Lung (tissue), 11 donors: ENCODE measurements at regions not wholly inside any gene's neighbourhood (a gene's known extent, or its start where the extent isn't known, plus 50 kb on each side); places are given as distances from the start of the nearest gene placed in this dataset.

Experiments
- ATAC-seq: fragments of 200-7000 bp; cut with Tn5 transposase; one replicate; pipeline ENCODE4 v1.9.1; 2020; ENCODE audit warnings: moderate number of reproducible peaks; ENCODE audit not compliant: insufficient read depth, low FRiP score
- DNase-seq, 3 donors: peaks; one replicate each; pipeline ENCODE4 v3.0.0-alpha.2; 2013 to 2017
- H3K27ac ChIP-seq, 2 donors: one replicate each; pipeline ENCODE4 v1.5.1; 2013; ENCODE audit warnings: mild to moderate bottlenecking in 2 of 2, moderate library complexity in 2 of 2, control low read depth in 1 of 2, inconsistent platforms in 1 of 2, low read depth in 1 of 2, low read length in 1 of 2
- H3K27me3 ChIP-seq, 3 donors: one replicate each; pipeline ENCODE4 v1.5.1; 2013; ENCODE audit warnings: low read length in 2 of 3; ENCODE audit not compliant: control insufficient read depth in 3 of 3, insufficient read depth in 3 of 3
- H3K36me3 ChIP-seq, 4 donors: one replicate each; pipeline ENCODE4 v1.5.1; 2013; ENCODE audit warnings: low read length in 4 of 4, mild to moderate bottlenecking in 1 of 4, moderate library complexity in 1 of 4; ENCODE audit not compliant: control insufficient read depth in 4 of 4, insufficient read depth in 4 of 4
- H3K4me1 ChIP-seq, 5 donors: one replicate each; pipeline ENCODE4 v1.5.1; 2013; ENCODE audit warnings: low read length in 5 of 5, mild to moderate bottlenecking in 2 of 5, moderate library complexity in 1 of 5; ENCODE audit not compliant: control insufficient read depth in 5 of 5, insufficient read depth in 5 of 5
- H3K4me3 ChIP-seq: one replicate; pipeline ENCODE4 v1.5.1; 2013; ENCODE audit warnings: mild to moderate bottlenecking, control low read depth, moderate library complexity
- H3K9ac ChIP-seq, 2 donors: one replicate each; pipeline ENCODE4 v1.5.1; 2013; ENCODE audit warnings: low read length in 2 of 2, control low read depth in 1 of 2; ENCODE audit not compliant: insufficient read depth in 1 of 2
- H3K9me3 ChIP-seq, 4 donors: one replicate each; pipeline ENCODE4 v1.5.1; 2013; ENCODE audit warnings: low read length in 3 of 4, mild to moderate bottlenecking in 1 of 4, moderate library complexity in 1 of 4; ENCODE audit not compliant: control insufficient read depth in 4 of 4, insufficient read depth in 3 of 4
- CTCF ChIP-seq: IDR thresholded peaks from 2 replicates; pipeline ENCODE4 v1.5.1; 2012; ENCODE audit warnings: mild to moderate bottlenecking; ENCODE audit errors: control extremely low read depth, extremely low read depth
- WGBS, 2 donors: extraction: QIAGEN DNeasy Blood & Tissue Kit; methylation state at CpG; one replicate each; pipeline ENCODE4 v1.1.7; 2013; 5-methylcytosine and 5-hydroxymethylcytosine counted together
- donor health status: control.
- donor health status: control.
- donor health status: Bipolar disorder and iron deficiency.
- donor health status: healthy.
- donor health status: DM: yes; HTN: yes; CAD: no.

GRCh38 chr11:112886434-112887370 is 74.5 kb upstream of the NCAM1 start:
- no peak overlapping the region for H3K4me3 ChIP-seq
- H3K27ac ChIP-seq = no peak overlapping the region
- peaks cover 0 to 2% (median 0%) of the 10 kb centered on the region in 4 donors for H3K9me3 ChIP-seq
- no peak overlapping the region for H3K9ac ChIP-seq
- DNase-seq (no peak), ATAC-seq (no peak)
- 83 to 85% methylated on average over 7 of the region's 7 CpGs for WGBS, 2 donors
- H3K27me3 ChIP-seq = no peaks in the 10 kb centered on the region
- H3K4me1 ChIP-seq = peaks cover 0 to 4% (median 0%) of the 10 kb centered on the region in 5 donors
- TF ChIP-seq CTCF = no peak
- H3K36me3 ChIP-seq = no peaks in the 10 kb centered on the region

- DNase-seq (peak in 2 of 3 donors; percentile 17 to 21), ATAC-seq (no peak)
- Histone ChIP-seq H3K9me3 (peaks cover 0 to 2% (median 0%) of the 10 kb centered on the region in 4 donors), H3K27ac (no peak overlapping the region), H3K4me1 (no peaks in the 10 kb centered on the region), H3K9ac (no peak overlapping the region), H3K4me3 (no peak overlapping the region), H3K27me3 (peaks cover 0 to 2% (median 0%) of the 10 kb centered on the region in 3 donors), H3K36me3 (no peaks in the 10 kb centered on the region)
- TF ChIP-seq CTCF = no peak
- 86 to 91% methylated on average over 3 of the region's 3 CpGs for whole genome bisulfite sequencing, 2 donors
Measured at GRCh38 chr11:112889446-112889845, 71.8 kb upstream of the NCAM1 start.

DNA sequence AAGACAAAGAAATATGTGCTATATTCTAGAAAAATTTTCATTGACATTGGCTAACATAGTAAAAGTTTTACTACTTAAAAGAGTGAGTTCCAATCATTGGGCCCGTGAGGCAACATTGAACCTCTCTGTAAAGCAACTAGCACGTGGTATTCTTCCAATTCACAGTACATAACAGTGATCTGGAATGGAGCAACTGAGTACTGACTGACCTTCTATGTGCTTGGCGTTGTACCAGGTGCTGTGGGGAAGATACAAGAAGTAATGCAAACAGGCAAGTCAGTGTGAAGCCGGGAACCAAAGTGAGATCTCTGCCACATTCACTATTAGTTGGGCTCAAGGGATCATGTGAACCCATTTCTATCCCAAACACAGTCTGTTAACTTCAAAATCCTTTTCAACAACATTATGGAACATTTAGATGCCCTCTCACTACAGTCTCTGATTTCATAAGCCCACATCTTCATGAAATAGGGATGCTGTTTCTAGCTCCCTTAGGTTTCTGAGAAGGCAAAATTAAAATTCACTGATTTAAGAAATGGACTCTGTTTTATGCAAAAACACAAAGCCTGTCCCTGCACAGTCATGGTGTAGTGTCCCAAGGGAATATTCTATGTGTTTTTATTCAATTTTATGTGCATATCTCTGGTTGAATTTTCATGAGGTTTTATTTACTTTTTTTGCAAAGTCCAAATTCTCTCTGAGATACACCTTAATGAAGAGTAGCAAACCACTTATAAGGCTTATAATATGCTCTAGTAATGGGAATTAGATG is 61.8 kb upstream of the NCAM1 start:
- DNase-seq = no peak
- no peak overlapping the region for H3K4me3 ChIP-seq
- H3K4me1 ChIP-seq = peaks cover 0 to 29% (median 6%) of the 10 kb centered on the region in 5 donors
- 84 to 91% methylated on average over 4 of the region's 4 CpGs for WGBS, 2 donors
- H3K9ac ChIP-seq = no peak overlapping the region
- no peak for TF ChIP-seq CTCF
- no peak for ATAC-seq
- H3K36me3 ChIP-seq = no peaks in the 10 kb centered on the region
- peaks cover 0 to 5% (median 0%) of the 10 kb centered on the region in 4 donors for H3K9me3 ChIP-seq
- H3K27ac ChIP-seq = no peak overlapping the region
- H3K27me3 ChIP-seq = no peaks in the 10 kb centered on the region
